OCI-LY1 (cell line): ENCODE measurements at regions not wholly inside any gene's neighbourhood (a gene's known extent, or its start where the extent isn't known, plus 50 kb on each side); places are given as distances from the start of the nearest gene placed in this dataset.

Experiments used
- H2AFZ ChIP-seq: fragments of 200-600 bp; sonication (generic), shearing (Covaris generic); 2 replicates; pipeline ENCODE4 v1.6.0; 2014; ENCODE audit warnings: antibody characterized with exemption, mild to moderate bottlenecking, low read length
- H3F3A ChIP-seq: fragments of 200-600 bp; sonication (generic), shearing (Covaris generic); 2 replicates; pipeline ENCODE4 v1.6.0; 2014; ENCODE audit warnings: mild to moderate bottlenecking, antibody characterized with exemption, low read length, moderate library complexity; ENCODE audit not compliant: insufficient read depth
- H3K27ac ChIP-seq: fragments of 200-600 bp; sonication (generic); 2 replicates; pipeline ENCODE4 v1.5.1; 2014; ENCODE audit warnings: low read length, mixed run types, mild to moderate bottlenecking, low read depth; ENCODE audit not compliant: poor library complexity, severe bottlenecking
- H3K27me3 ChIP-seq: fragments of 200-600 bp; sonication (generic); 2 replicates; pipeline ENCODE4 v1.6.0; 2014; ENCODE audit warnings: antibody characterized with exemption, mild to moderate bottlenecking, low read length, moderate library complexity; ENCODE audit not compliant: insufficient read depth
- H3K36me3 ChIP-seq: fragments of 200-600 bp; sonication (generic); 2 replicates; pipeline ENCODE4 v1.6.1; 2014; ENCODE audit warnings: mild to moderate bottlenecking, antibody characterized with exemption, low read length, moderate library complexity, mixed read lengths; ENCODE audit not compliant: insufficient read depth
- H3K4me1 ChIP-seq: fragments of 200-600 bp; sonication (generic); 2 replicates; pipeline ENCODE4 v1.5.1; 2014; ENCODE audit warnings: mild to moderate bottlenecking, low read length, moderate library complexity; ENCODE audit not compliant: insufficient read depth, severe bottlenecking
- H3K4me2 ChIP-seq: fragments of 200-600 bp; sonication (generic), shearing (Covaris generic); 2 replicates; pipeline ENCODE4 v1.6.1; 2014; ENCODE audit warnings: low read length
- H3K4me3 ChIP-seq: fragments of 200-600 bp; sonication (generic); 2 replicates; pipeline ENCODE4 v1.5.1; 2014; ENCODE audit warnings: low read length, low read depth, mild to moderate bottlenecking, mixed read lengths; ENCODE audit not compliant: poor library complexity, severe bottlenecking
- H3K79me2 ChIP-seq: fragments of 200-600 bp; shearing (Covaris generic); 2 replicates; pipeline ENCODE4 v1.6.1; 2016; ENCODE audit warnings: mixed run types, low read length, mixed read lengths; ENCODE audit not compliant: insufficient read depth
- H3K9ac ChIP-seq: fragments of 200-600 bp; sonication (generic), shearing (Covaris generic); 2 replicates; pipeline ENCODE4 v1.6.1; 2014; ENCODE audit warnings: mild to moderate bottlenecking, low read length, mixed read lengths
- H3K9me2 ChIP-seq: fragments of 200-600 bp; sonication (generic), shearing (Covaris generic); 2 replicates; pipeline ENCODE4 v1.6.1; 2014; ENCODE audit warnings: low read depth, mild to moderate bottlenecking, low read length, mixed read lengths
- H3K9me3 ChIP-seq: fragments of 200-600 bp; shearing (Covaris generic); 2 replicates; pipeline ENCODE4 v1.6.1; 2014; ENCODE audit warnings: low read length, mixed read lengths
- H4K20me1 ChIP-seq: fragments of 200-600 bp; sonication (generic), shearing (Covaris generic); 2 replicates; pipeline ENCODE4 v1.6.0; 2016; ENCODE audit warnings: mild to moderate bottlenecking, low read length; ENCODE audit not compliant: insufficient read depth
- CTCF ChIP-seq: fragments of 200-600 bp; sonication (generic), shearing (Covaris generic); IDR thresholded peaks from 2 replicates; pipeline ENCODE4 v1.5.1; 2017; ENCODE audit warnings: mild to moderate bottlenecking, antibody characterized with exemption, low read length, moderate library complexity, mixed read lengths
- EZH2 ChIP-seq: fragments of 200-600 bp; sonication (generic), shearing (Covaris generic); IDR thresholded peaks from 2 replicates; pipeline ENCODE4 v1.8.0; 2017; ENCODE audit warnings: borderline replicate concordance, mixed run types, mild to moderate bottlenecking, antibody characterized with exemption, low read length, moderate library complexity, mixed read lengths

GRCh38 chr5:84487963-84488362, 103.3 kb upstream of the EDIL3 start:
- Histone ChIP-seq H3F3A (no peaks in the 10 kb centered on the region), H3K27me3 (no peaks in the 10 kb centered on the region), H3K9ac (no peak overlapping the region), H3K4me1 (no peaks in the 10 kb centered on the region), H3K79me2 (no peaks in the 10 kb centered on the region), H3K36me3 (no peaks in the 10 kb centered on the region), H3K4me2 (no peak overlapping the region), H3K9me3 (no peaks in the 10 kb centered on the region), H3K27ac (no peak overlapping the region), H3K9me2 (no peaks in the 10 kb centered on the region), H2AFZ (no peak overlapping the region), H4K20me1 (no peaks in the 10 kb centered on the region), H3K4me3 (no peak overlapping the region)
- no peak for TF ChIP-seq EZH2
- no peak for TF ChIP-seq CTCF

GRCh38 chr5:84480873-84481637, 96.4 kb upstream of the EDIL3 start:
- Histone ChIP-seq H3K36me3 (no peaks in the 10 kb centered on the region), H3K9me2 (no peaks in the 10 kb centered on the region), H3K79me2 (no peaks in the 10 kb centered on the region), H3K4me2 (no peak overlapping the region), H3K9ac (no peak overlapping the region), H3K4me1 (no peaks in the 10 kb centered on the region), H3K4me3 (no peak overlapping the region), H3K27ac (no peak overlapping the region), H4K20me1 (no peaks in the 10 kb centered on the region), H3F3A (no peaks in the 10 kb centered on the region), H3K27me3 (no peaks in the 10 kb centered on the region), H2AFZ (no peak overlapping the region), H3K9me3 (no peaks in the 10 kb centered on the region)
- TF ChIP-seq CTCF (no peak), EZH2 (no peak)

GRCh38 chr5:84478603-84479002, 93.9 kb upstream of the EDIL3 start:
- no peak overlapping the region for H3K4me3 ChIP-seq
- no peaks in the 10 kb centered on the region for H3K79me2 ChIP-seq
- no peak overlapping the region for H3K4me2 ChIP-seq
- no peaks in the 10 kb centered on the region for H3F3A ChIP-seq
- no peak overlapping the region for H3K9ac ChIP-seq
- H3K27me3 ChIP-seq, result no peaks in the 10 kb centered on the region
- TF ChIP-seq EZH2 (no peak), CTCF (no peak)
- H3K36me3 ChIP-seq, result no peaks in the 10 kb centered on the region
- no peaks in the 10 kb centered on the region for H4K20me1 ChIP-seq
- H3K4me1 ChIP-seq, result no peaks in the 10 kb centered on the region
- no peaks in the 10 kb centered on the region for H3K9me2 ChIP-seq
- no peak overlapping the region for H2AFZ ChIP-seq
- H3K27ac ChIP-seq, result no peak overlapping the region
- H3K9me3 ChIP-seq, result no peaks in the 10 kb centered on the region
